Activated CD4-positive, alpha-beta T cell treated with anti-CD3 and anti-CD28 coated beads, Interleukin-2, amount 50 U/mL, for 4 hours (primary cell): ENCODE measurements at regions not wholly inside any gene's neighbourhood (a gene's known extent, or its start where the extent isn't known, plus 50 kb on each side); places are given as distances from the start of the nearest gene placed in this dataset.
"Not testable (repeated sequence)": the region's sequence is repeated elsewhere in the genome, so short reads cannot be mapped to it uniquely, and the experiment has no call there.

Source experiments
- DNase-seq, 2 experiments: peaks; one replicate each; pipeline ENCODE4 v3.0.0-alpha.2; 2020

GRCh38 chrX:46295963-46296362, 249.3 kb downstream of the ZNF674 start:
- DNase-seq = no peak

DNA sequence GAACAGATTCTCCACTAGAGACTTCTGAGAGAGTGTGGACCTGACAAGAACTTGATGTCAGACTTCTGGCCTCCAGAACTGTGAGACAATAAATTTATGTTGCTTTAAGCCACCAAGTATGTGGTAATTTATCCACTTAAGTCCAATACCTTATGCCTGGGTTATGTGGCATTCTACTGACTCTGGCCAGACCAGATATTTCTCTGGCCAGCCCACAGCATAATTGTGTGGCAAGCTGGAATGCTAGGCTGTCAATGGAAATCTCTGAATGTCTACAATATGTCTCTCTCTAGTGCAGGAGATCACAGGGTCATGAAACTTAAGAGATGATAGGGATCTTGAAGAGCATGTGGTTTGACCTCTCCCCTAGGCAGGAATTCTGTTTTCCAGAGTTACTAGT, 251.0 kb downstream of the ZNF674 start:
- no peak for DNase-seq

DNA sequence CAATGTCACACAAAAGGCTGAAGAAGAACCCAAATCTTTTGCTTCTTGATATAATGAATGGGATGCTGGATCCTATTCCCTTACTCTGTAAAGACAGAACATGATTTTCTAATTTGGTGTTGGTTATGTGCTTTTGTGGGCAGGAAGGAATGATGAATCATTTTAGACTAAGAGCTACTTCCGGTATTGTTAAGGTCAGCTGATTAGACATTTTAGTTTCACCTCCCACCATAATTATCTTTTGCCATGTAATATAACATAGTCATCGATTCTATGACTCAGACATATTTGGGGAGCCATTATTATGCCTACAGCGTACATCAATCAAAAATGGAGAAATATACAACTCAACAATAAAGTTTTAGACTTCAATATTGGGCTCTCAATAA, 265.3 kb downstream of the ZNF674 start:
- DNase-seq = no peak

- no peak for DNase-seq
These were observed 265.9 kb downstream of the ZNF674 start for GRCh38 chrX:46279214-46279924.

- DNase-seq = no peak
These were observed 266.6 kb downstream of the ZNF674 start for GRCh38 chrX:46278572-46278971.

DNA sequence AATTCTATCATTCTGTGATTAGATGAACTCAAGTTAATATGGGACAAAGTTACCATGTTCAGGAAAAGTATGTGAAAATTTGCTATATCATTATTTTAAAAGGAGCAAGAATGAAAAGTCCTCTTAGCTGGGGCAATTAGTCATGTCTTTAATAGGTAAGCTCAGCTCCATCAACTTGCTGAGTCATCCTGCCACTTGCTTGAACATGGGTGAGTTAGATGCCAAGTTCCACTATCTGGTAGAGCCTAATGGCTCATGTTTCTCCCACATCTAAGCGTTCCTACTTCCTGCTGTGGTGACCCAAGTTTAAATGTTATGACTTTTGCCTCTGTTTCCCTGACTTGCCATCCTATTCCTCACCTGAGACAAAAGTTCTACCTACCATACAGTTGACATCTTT, 276.8 kb downstream of the ZNF674 start:
- DNase-seq = no peak

DNA sequence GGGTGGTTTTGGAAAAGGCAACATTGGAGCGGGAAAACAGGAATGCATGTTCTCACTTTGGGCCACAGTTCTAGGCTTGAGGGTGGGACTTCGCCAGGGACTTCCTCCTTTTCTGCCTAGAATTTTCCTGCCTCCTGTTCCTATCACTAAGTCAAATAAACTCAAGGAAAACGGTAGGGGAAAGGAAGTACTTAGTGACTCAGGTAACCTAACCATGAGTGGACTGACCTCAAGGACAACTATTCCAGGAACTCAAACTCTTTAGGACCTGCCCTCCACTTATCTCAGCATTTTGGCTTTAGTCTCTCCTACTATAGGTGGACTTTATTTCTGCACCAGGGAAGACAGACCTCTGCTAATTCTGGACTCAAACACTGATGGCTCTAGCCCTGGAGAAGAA, 281.7 kb downstream of the ZNF674 start:
- no peak for DNase-seq

DNA sequence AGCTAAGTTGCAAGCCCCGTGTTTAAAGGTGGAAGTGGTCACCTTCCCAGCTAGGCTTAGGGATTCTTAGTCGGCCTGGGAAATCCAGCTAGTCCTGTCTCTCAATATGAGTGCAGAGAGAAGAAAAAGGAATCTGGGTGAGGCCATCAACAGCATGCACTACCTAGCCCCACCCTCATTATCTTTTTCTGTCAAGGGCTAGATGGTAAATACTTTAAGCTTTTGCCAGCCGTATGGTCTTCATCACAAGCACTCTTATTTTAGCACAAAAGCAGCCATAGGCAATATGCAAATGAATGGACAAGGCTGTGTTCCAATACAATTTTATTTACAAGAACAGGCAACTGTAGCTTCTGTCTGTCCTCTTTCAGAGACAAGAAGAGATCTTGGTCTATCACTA, 282.9 kb downstream of the ZNF674 start:
- DNase-seq = no peak

- DNase-seq = no peak
These were observed 284.7 kb downstream of the ZNF674 start for GRCh38 chrX:46260499-46260898.

- no peak for DNase-seq
These were observed 286.9 kb downstream of the ZNF674 start for GRCh38 chrX:46258356-46258755.

DNA sequence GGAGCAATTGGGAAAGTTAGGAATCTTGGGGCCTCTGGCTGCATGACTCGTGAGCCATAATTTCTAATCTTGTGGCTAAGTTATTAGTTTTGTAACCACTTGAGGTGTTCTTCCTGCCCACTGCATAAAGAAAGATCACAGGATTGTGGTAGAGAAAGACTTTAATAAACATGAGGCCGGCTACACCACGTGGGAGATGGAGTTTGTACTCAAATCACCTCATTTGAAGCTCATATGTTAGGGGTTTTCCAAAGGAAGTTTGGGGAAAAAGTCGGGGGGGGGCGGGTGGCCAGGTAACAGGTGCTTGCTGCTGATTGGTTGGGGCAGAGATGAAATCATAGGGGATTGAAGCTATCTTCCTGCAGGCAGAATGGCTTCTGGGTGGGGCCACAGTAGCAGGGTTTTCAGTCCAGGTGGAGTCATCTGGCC, 287.8 kb downstream of the ZNF674 start:
- peak; percentile 2 to 18 for DNase-seq

- no peak for DNase-seq
These were observed 288.3 kb downstream of the ZNF674 start for GRCh38 chrX:46256875-46257274.

DNA sequence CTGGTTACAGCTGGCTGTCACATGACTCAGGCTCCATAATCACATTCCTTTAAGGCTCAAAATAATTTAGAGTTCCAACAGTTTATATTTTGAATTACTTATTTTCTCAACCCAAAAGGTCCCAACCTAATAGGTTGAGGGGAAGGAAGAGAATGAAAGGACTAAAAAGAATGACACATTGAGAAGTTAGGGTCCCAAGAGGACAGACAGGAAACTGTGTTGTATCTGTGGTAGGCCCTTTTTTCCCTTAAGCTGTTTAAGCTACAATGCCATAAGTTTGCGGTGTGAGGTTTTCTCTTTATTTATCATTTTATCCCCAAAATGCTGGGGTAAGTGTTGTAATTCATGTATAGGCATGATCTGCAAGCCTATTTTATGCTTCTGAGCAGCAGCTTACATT, 290.2 kb downstream of the ZNF674 start:
- DNase-seq = no peak

DNA sequence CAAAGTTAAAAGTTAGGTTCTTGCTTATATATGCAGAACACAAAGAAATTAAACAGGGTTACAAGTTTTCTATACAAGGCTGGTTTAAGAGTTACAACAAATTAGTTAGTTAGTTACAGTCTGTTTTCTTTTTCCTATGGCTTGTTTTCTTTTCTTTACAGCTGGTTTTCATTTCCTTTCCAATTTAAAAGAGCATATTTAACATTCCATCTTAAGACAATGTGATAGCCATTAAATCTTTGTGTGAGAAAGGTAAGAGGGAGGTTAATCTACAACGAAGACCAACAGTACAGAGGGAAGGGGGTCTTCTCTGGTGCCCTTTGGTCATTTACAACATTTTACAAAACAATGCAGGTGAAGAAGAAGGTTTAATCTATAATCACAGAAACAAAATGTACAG, 290.6 kb downstream of the ZNF674 start:
- no peak for DNase-seq

DNA sequence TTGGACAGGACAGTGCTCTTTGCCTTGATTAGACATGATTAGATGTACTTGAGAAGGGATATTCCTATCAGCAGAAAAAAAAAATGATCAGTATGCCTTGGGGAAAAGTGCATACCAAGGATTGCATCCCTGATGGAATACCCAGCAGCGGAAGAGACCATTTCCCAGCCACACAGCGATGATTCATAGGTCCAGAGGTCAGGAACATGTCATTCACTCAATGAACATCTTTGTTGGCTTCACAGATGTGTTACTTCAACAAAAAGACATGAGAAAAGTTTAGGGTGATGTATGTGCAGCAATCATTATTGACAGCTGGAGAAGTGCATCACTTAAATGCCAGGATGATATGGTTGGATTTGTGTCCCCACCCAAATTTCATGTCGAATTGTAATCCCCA, 293.5 kb downstream of the ZNF674 start:
- DNase-seq = no peak

GRCh38 chrX:46250151-46250550, 295.1 kb downstream of the ZNF674 start:
- DNase-seq = no peak

DNA sequence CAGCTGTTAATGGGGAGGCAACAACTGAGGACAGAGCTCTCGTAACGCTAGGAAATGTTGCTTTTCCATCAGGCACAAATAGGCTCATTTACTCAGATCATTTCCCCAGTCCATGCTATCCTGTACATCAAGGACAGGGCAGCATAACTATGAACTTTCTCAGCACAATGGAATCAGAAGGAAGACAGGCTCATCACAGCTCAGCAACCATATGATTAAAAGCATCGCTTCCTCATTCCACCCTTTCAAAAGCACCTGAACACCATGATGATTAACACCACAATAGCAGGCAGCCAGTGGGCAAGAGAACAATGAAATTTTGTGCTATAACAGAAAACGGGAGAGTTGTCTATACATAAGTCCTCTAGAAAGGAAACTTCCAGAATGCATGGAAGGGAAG, 297.8 kb downstream of the ZNF674 start:
- no peak for DNase-seq

- no peak for DNase-seq
These were observed 300.8 kb downstream of the ZNF674 start for GRCh38 chrX:46244451-46244850.

DNA sequence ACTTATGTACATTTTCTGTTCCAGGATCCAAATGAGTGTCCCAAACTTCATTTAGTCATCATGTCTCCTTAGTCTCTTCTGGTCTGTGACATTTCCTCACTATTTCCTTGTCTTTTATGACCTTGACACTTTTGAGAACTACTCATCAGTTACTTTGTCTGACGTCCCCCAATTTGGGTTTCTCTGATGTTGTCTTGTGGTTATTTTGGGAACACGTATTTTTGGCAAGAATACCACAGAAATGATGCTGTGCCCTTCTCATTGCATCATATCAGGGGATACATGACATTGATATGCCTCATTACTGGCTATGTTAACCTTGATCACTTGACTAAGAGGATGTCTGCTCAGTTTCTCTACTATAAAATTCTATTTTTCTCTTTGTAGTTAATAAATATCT, 308.8 kb downstream of the ZNF674 start:
- DNase-seq = no peak

DNA sequence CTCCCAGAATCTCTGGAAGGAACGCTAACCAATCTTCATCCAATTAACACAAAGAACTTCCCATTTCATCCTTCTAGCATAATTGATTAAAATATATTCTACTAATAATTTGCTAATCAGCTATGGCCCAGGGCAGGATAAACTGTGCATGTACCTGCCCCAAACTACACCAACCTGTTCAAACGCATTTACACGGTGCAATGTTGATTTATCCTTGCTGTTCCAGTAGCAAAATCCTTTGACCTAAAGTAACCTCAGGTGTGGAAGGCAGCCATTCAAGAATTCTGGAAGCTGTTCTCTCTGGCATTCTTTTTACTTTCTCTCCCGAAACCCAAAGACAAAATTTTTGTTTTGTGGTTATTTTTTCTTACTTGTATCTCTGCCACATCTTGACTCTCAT, 309.4 kb downstream of the ZNF674 start:
- DNase-seq = no peak

- DNase-seq = no peak
These were observed 310.4 kb downstream of the ZNF674 start for GRCh38 chrX:46234775-46235174.

- no peak for DNase-seq
These were observed 316.8 kb downstream of the ZNF674 start for GRCh38 chrX:46228389-46228788.

DNA sequence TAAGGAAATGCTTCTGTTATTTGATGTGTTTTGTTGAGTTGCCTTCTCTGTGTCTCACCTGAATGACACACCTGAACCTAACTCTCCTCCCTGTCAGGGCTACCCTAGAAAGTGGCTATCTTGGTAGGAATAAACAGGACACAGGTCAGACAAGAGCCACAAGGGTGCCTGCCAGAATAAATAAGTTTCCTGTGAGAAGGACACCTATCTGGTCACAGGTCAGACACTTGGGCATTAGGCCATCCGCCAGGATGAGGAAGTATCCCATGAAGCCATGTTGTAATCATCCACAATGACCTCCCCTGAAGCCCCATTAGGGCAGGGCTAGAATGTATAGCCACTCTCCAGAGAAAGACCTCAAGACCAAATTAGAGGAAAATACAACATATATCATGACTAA, 318.8 kb downstream of the ZNF674 start:
- DNase-seq = no peak

DNA sequence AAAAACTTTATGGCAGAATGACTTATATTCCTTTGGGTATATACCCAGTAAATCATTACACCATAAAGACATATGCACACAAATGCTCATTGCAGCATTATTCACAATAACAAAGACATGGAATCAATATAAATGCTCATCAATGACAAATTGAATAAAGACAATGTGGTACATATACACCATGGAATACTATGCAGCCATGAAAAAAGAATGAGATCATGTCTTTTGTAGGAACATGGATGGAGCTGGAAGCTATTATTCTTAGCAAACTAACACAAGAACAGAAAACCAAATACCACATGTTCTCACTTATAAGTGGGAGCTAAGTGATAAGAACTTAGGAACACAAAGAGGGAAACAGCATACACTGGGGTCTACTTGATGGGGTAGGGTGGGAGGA, 321.7 kb downstream of the ZNF674 start:
- not testable (repeated sequence) for DNase-seq

- no peak for DNase-seq
These were observed 324.4 kb downstream of the ZNF674 start for GRCh38 chrX:46220822-46221221.

DNA sequence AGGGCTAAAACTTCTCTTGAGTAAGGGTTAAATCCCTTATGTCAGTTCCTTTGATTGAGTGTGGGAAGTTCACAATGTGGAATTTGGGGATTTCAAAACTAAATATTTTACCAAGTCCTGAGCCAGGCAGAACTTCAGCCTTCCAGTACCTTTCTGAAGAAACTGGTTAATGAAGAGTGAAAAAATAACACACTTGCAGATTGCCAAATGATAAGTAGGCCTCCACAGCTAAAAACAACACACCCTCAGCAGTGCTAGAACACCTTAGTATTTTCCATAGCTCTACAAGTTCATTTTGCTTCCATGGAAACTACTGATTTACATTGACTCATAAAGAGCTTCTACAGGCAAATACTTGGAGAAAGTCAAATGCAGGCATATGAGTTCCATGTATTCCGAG, 326.8 kb downstream of the ZNF674 start:
- no peak for DNase-seq
